H1 (cell line): ENCODE measurements at regions not wholly inside any gene's neighbourhood (a gene's known extent, or its start where the extent isn't known, plus 50 kb on each side); places are given as distances from the start of the nearest gene placed in this dataset.

Experiments used
- CTCF ChIA-PET: fragments of 300-600 bp; sonication (Branson Sonifier 250); formaldehyde crosslinking; loops from one replicate; lab custom pipeline; 2021; ENCODE audit not compliant: partially characterized antibody; lab: Charles Lee
- POLR2A ChIA-PET: fragments of 300-600 bp; sonication (Branson Sonifier 250); formaldehyde crosslinking; loops from one replicate; lab custom pipeline; 2021; ENCODE audit warnings: inconsistent platforms; ENCODE audit not compliant: partially characterized antibody; lab: Charles Lee
- DNase-seq, 2 experiments: peaks; one replicate each; pipeline versions ENCODE4 v3.0.0 to v3.0.0-alpha.2; 2010 to 2022; ENCODE audit warnings: low spot score in 2 of 2, low read depth in 1 of 2, mixed read lengths in 1 of 2
- FAIRE-seq: peaks from 2 replicates; lab custom pipeline; 2011; peaks lifted over from hg19 to GRCh38; lab: Jason Lieb, UNC
- H2AFZ ChIP-seq: 2 replicates; pipeline ENCODE4 v1.8.1; 2012; ENCODE audit warnings: low read length, inconsistent platforms
- H2AK5ac ChIP-seq: 2 replicates; pipeline ENCODE4 v1.6.1; 2013; ENCODE audit warnings: low read depth, low read length
- H2BK120ac ChIP-seq: replicated peaks from 2 replicates; pipeline ENCODE3; 2013; ENCODE audit warnings: low read depth, low read length, inconsistent platforms
- H2BK12ac ChIP-seq: 2 replicates; pipeline ENCODE4 v1.6.1; 2013; ENCODE audit warnings: low read depth, low read length
- H2BK15ac ChIP-seq: 2 replicates; pipeline ENCODE4 v1.6.1; 2013; ENCODE audit warnings: low read length
- H2BK20ac ChIP-seq: 2 replicates; pipeline ENCODE4 v1.6.1; 2013; ENCODE audit warnings: low read length
- H2BK5ac ChIP-seq: 2 replicates; pipeline ENCODE4 v1.6.1; 2013; ENCODE audit warnings: low read depth, low read length
- H3K14ac ChIP-seq: 2 replicates; pipeline ENCODE4 v1.6.1; 2013; ENCODE audit warnings: inconsistent platforms; ENCODE audit not compliant: insufficient read length
- H3K18ac ChIP-seq: 2 replicates; pipeline ENCODE4 v1.6.1; 2013; ENCODE audit warnings: low read length; ENCODE audit errors: extremely low read depth
- H3K23ac ChIP-seq: 2 replicates; pipeline ENCODE4 v1.6.1; 2013; ENCODE audit warnings: inconsistent platforms; ENCODE audit not compliant: insufficient read length
- H3K23me2 ChIP-seq: 2 replicates; pipeline ENCODE4 v1.6.1; 2013; ENCODE audit warnings: low read depth, low read length
- H3K27ac ChIP-seq: 2 replicates; pipeline ENCODE4 v1.6.1; 2011; ENCODE audit warnings: low read depth, low read length, inconsistent platforms
- H3K27me3 ChIP-seq, 4 experiments: replicated peaks in 1 of 4; 1 replicate in 1 of 4; 2 replicates in 3 of 4; pipeline versions ENCODE4 v1.6.1 to v1.8.1; 2011 to 2013; ENCODE audit warnings: low read length in 3 of 4, mild to moderate bottlenecking in 3 of 4, inconsistent platforms in 2 of 4, mixed read lengths in 2 of 4, moderate library complexity in 1 of 4; ENCODE audit not compliant: control insufficient read depth in 3 of 4, insufficient read depth in 3 of 4; ENCODE audit errors: extremely low read depth in 1 of 4
- H3K36me3 ChIP-seq, 4 experiments: 2 replicates each; pipeline versions ENCODE4 v1.6.1 to v1.8.1; 2011 to 2013; ENCODE audit warnings: mild to moderate bottlenecking in 4 of 4, low read length in 3 of 4, moderate library complexity in 2 of 4, control low read depth in 1 of 4, inconsistent platforms in 1 of 4; ENCODE audit not compliant: insufficient read depth in 4 of 4, control insufficient read depth in 2 of 4
- H3K4ac ChIP-seq: replicated peaks from 2 replicates; pipeline ENCODE3; 2013; ENCODE audit warnings: low read length, low read depth, mixed read lengths, inconsistent platforms; ENCODE audit not compliant: insufficient read length
- H3K4me1 ChIP-seq, 4 experiments: replicated peaks in 1 of 4; 1 replicate in 1 of 4; 2 replicates in 3 of 4; pipeline versions ENCODE4 v1.6.1 to v1.8.1; 2011 to 2013; ENCODE audit warnings: low read length in 3 of 4, inconsistent platforms in 2 of 4, mixed read lengths in 1 of 4; ENCODE audit not compliant: insufficient read depth in 4 of 4, control insufficient read depth in 3 of 4
- H3K4me2 ChIP-seq, 2 experiments: 2 replicates each; pipeline versions ENCODE4 v1.6.1 to v1.8.1; 2011 to 2013; ENCODE audit warnings: low read depth in 2 of 2, low read length in 2 of 2, control low read depth in 1 of 2, inconsistent platforms in 1 of 2, mild to moderate bottlenecking in 1 of 2; ENCODE audit not compliant: insufficient read depth in 1 of 2
- H3K4me3 ChIP-seq, 4 experiments: fragments of 200-600, 300-600 bp in 1 of 4; sonication (generic), shearing (Covaris generic), sonication (Bioruptor Twin) in 1 of 4; 2 replicates each; pipeline versions ENCODE4 v1.5.1 to v1.8.1; 2011 to 2016; ENCODE audit warnings: low read length in 4 of 4, low read depth in 3 of 4, control low read depth in 2 of 4, inconsistent platforms in 2 of 4, mild to moderate bottlenecking in 2 of 4, mixed read lengths in 1 of 4, moderate library complexity in 1 of 4; ENCODE audit not compliant: insufficient read depth in 2 of 4; ENCODE audit errors: extremely low read depth in 1 of 4
- H3K56ac ChIP-seq: replicated peaks from 2 replicates; pipeline ENCODE3; 2013; ENCODE audit warnings: low read depth, mild to moderate bottlenecking, mixed read lengths, low read length, inconsistent platforms; ENCODE audit not compliant: insufficient read length
- H3K79me1 ChIP-seq: 2 replicates; pipeline ENCODE4 v1.6.1; 2013; ENCODE audit warnings: low read depth, low read length, control low read depth
- H3K79me2 ChIP-seq, 2 experiments: 2 replicates each; pipeline versions ENCODE4 v1.6.1 to v1.8.1; 2012 to 2013; ENCODE audit warnings: low read length in 2 of 2, mild to moderate bottlenecking in 2 of 2, inconsistent platforms in 1 of 2; ENCODE audit not compliant: insufficient read depth in 2 of 2, control insufficient read depth in 1 of 2
- H3K9ac ChIP-seq, 4 experiments: replicated peaks in 1 of 4; 1 replicate in 1 of 4; 2 replicates in 3 of 4; pipeline versions ENCODE4 v1.6.1 to v1.8.1; 2011 to 2013; ENCODE audit warnings: low read depth in 3 of 4, low read length in 3 of 4, control low read depth in 2 of 4, mild to moderate bottlenecking in 2 of 4, moderate library complexity in 2 of 4, inconsistent platforms in 1 of 4; ENCODE audit errors: extremely low read depth in 1 of 4
- H3K9me3 ChIP-seq, 2 experiments: 2 replicates each; pipeline versions ENCODE4 v1.6.1 to v1.8.1; 2012 to 2013; ENCODE audit warnings: mild to moderate bottlenecking in 2 of 2, moderate library complexity in 2 of 2, control low read depth in 1 of 2, inconsistent platforms in 1 of 2, low read depth in 1 of 2, low read length in 1 of 2, mixed read lengths in 1 of 2; ENCODE audit not compliant: insufficient read depth in 2 of 2
- H4K20me1 ChIP-seq, 2 experiments: replicated peaks in 1 of 2; 2 replicates each; pipeline versions ENCODE3 to v1.8.1; 2011 to 2013; ENCODE audit warnings: inconsistent platforms in 2 of 2, low read length in 2 of 2, mild to moderate bottlenecking in 1 of 2; ENCODE audit not compliant: insufficient read depth in 2 of 2, control insufficient read depth in 1 of 2
- H4K5ac ChIP-seq: 2 replicates; pipeline ENCODE4 v1.6.1; 2013; ENCODE audit warnings: low read length, low read depth, mixed read lengths, inconsistent platforms; ENCODE audit not compliant: insufficient read length
- H4K8ac ChIP-seq: 2 replicates; pipeline ENCODE4 v1.8.0; 2013; ENCODE audit warnings: mild to moderate bottlenecking, moderate library complexity, low read length, inconsistent platforms; ENCODE audit not compliant: insufficient read depth; ENCODE audit errors: extremely low read depth
- H4K91ac ChIP-seq: replicated peaks from 2 replicates; pipeline ENCODE3; 2013; ENCODE audit warnings: low read length, mixed read lengths, inconsistent platforms; ENCODE audit not compliant: insufficient read length
- EZH2 ChIP-seq: fragments of 200-600 bp; sonication (generic); IDR thresholded peaks from 2 replicates; pipeline ENCODE4 v1.7.1; 2012; ENCODE audit warnings: low read depth, mild to moderate bottlenecking, moderate library complexity, low read length, inconsistent platforms; ENCODE audit not compliant: severe bottlenecking
- WGBS, 2 experiments: shearing (Covaris generic) in 1 of 2; methylation state at CpG; one replicate each; pipeline versions ENCODE4 v1.1.6 to v1.1.7; 2013 to 2015; ENCODE audit warnings: low lambda C conversion rate in 2 of 2, mixed read lengths in 2 of 2, inconsistent platforms in 1 of 2, low coverage in 1 of 2, missing lambda C conversion rate in 1 of 2; ENCODE audit not compliant: insufficient replicate concordance in 2 of 2, insufficient coverage in 1 of 2, insufficient read length in 1 of 2; ENCODE audit errors: extremely low coverage in 1 of 2, missing lambda C conversion rate in 1 of 2; 5-methylcytosine and 5-hydroxymethylcytosine counted together

DNA sequence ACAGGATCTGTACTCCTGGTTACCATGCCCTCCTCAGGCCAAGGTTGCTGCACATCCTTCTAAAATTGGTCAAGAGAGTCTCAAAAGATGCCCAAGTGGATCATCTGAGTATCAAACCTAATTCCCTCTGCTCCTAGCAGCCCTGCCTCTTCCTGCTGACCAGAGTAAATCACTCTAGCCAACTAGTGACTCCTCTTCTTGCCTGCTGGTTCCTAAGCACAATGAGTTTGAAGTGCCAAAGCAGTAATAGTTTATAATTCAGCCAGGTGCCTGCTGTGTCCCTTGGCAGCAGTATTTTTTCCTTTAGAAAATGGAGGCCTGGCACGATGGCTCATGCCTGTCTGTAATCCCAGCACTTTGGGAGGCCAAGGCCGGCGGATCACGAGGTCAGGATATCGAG lies 137.9 kb upstream of the CAMK1G start:
- Histone ChIP-seq H3K9ac (no peak overlapping the region), H2BK20ac (no peak overlapping the region), H2BK120ac (no peak overlapping the region), H2BK15ac (no peak overlapping the region), H4K20me1 (no peaks in the 10 kb centered on the region), H4K8ac (no peak overlapping the region), H3K79me1 (no peaks in the 10 kb centered on the region), H3K4me1 (no peaks in the 10 kb centered on the region), H3K4me3 (no peak overlapping the region), H3K4me2 (no peak overlapping the region), H4K5ac (no peak overlapping the region), H3K14ac (no peak overlapping the region), H3K4ac (no peak overlapping the region), H2BK5ac (no peak overlapping the region), H3K56ac (no peak overlapping the region), H2AK5ac (no peak overlapping the region; the same call in 1 of the 2 replicates), H3K27ac (no peak overlapping the region), H4K91ac (peak overlapping the region; percentile 7), H3K23ac (no peak overlapping the region), H3K23me2 (no peaks in the 10 kb centered on the region), H3K36me3 (no peaks in the 10 kb centered on the region), H3K9me3 (no peaks in the 10 kb centered on the region), H2BK12ac (no peak overlapping the region), H3K27me3 (no peaks in the 10 kb centered on the region), H3K79me2 (no peaks in the 10 kb centered on the region), H2AFZ (no peak overlapping the region), H3K18ac (no peak overlapping the region)
- no peak for DNase-seq
- FAIRE-seq: no peak
- ChIA-PET POLR2A (interaction anchor here (1.6 kb wide), 1 partner anchor 10 kb away, joined by 4 read pairs; no protein-coding TSS in a partner anchor), CTCF (interaction anchor here (1.0 to 1.3 kb wide), 4 partner anchors 9 to 196 kb away, joined by 3 to 5 read pairs (median 4); no protein-coding TSS in a partner anchor)
- no peak for TF ChIP-seq EZH2
- 96% methylated on average over 5 of the region's 5 CpGs; no CpG with 5 or more reads in 1 of the 2 experiments for WGBS, 2 experiments
